SK-N-SH treated with all-trans-retinoic acid at 6 μM for 48 hours (cell line): ENCODE measurements at regions not wholly inside any gene's neighbourhood (a gene's known extent, or its start where the extent isn't known, plus 50 kb on each side); places are given as distances from the start of the nearest gene placed in this dataset.

Source experiments
- ATAC-seq: fragments of 200-7000 bp; cut with Tn5 transposase; 3 replicates; pipeline ENCODE4 v1.9.1; 2020; ENCODE audit warnings: mild to moderate bottlenecking, moderate library complexity
- CSDC2 ChIP-seq: fragments of 250-450 bp; sonication (Bioruptor Pico); IDR thresholded peaks from 2 replicates; pipeline ENCODE4 v1.5.0; 2020; ENCODE audit warnings: mild to moderate bottlenecking, moderate library complexity
- ESRRG ChIP-seq: fragments of 250-450 bp; sonication (Bioruptor Pico); IDR thresholded peaks from 2 replicates; pipeline ENCODE4 v1.6.1; 2021; ENCODE audit warnings: mild to moderate bottlenecking
- GLIS3 ChIP-seq: fragments of 250-450 bp; sonication (Bioruptor Pico); IDR thresholded peaks from 2 replicates; pipeline ENCODE4 v1.5.0; 2020; ENCODE audit warnings: mild to moderate bottlenecking, moderate library complexity
- ISL1 ChIP-seq: fragments of 250-450 bp; sonication (Bioruptor Pico); IDR thresholded peaks from 2 replicates; pipeline ENCODE4 v2.1.2; 2022; ENCODE audit warnings: mild to moderate bottlenecking, moderate library complexity
- OSR1 ChIP-seq: fragments of 250-450 bp; sonication (Bioruptor Pico); IDR thresholded peaks from 2 replicates; pipeline ENCODE4 v1.8.0; 2022; ENCODE audit warnings: moderate library complexity, mild to moderate bottlenecking, inconsistent platforms
- PPARA ChIP-seq: fragments of 250-450 bp; sonication (Bioruptor Pico); IDR thresholded peaks from 2 replicates; pipeline ENCODE4 v1.5.0; 2020; ENCODE audit warnings: mild to moderate bottlenecking, borderline replicate concordance
- RARB ChIP-seq: fragments of 250-450 bp; sonication (Bioruptor Pico); IDR thresholded peaks from 2 replicates; pipeline ENCODE4 v1.8.0; 2021; ENCODE audit warnings: mild to moderate bottlenecking, moderate library complexity
- SNAI2 ChIP-seq: fragments of 250-450 bp; sonication (Bioruptor Pico); IDR thresholded peaks from 2 replicates; pipeline ENCODE4 v1.5.0; 2020; ENCODE audit warnings: mild to moderate bottlenecking, moderate library complexity
- TOX ChIP-seq: fragments of 250-450 bp; sonication (Bioruptor Pico); IDR thresholded peaks from 2 replicates; pipeline ENCODE4 v1.8.0; 2021; ENCODE audit warnings: mild to moderate bottlenecking, moderate library complexity, borderline replicate concordance
- TSHZ2 ChIP-seq: fragments of 250-450 bp; sonication (Bioruptor Pico); IDR thresholded peaks from 2 replicates; pipeline ENCODE4 v1.5.0; 2020; ENCODE audit warnings: mild to moderate bottlenecking, moderate library complexity
- ZC3H10 ChIP-seq: fragments of 250-450 bp; sonication (Bioruptor Pico); IDR thresholded peaks from 2 replicates; pipeline ENCODE4 v1.5.1; 2021; ENCODE audit warnings: mild to moderate bottlenecking, moderate library complexity
- ZFP30 ChIP-seq: fragments of 450-650 bp; formaldehyde crosslinking; IDR thresholded peaks from 2 replicates; pipeline ENCODE4 v1.5.0; 2022; ENCODE audit warnings: mild to moderate bottlenecking, moderate library complexity
- ZNF565 ChIP-seq: fragments of 450-650 bp; formaldehyde crosslinking; conservative IDR thresholded peaks from 2 replicates; pipeline ENCODE4 v1.5.0; 2020; ENCODE audit warnings: low read depth, mild to moderate bottlenecking, moderate library complexity
- ZNF8 ChIP-seq: fragments of 450-650 bp; formaldehyde crosslinking; IDR thresholded peaks from 2 replicates; pipeline ENCODE4 v1.5.0; 2020; ENCODE audit warnings: mild to moderate bottlenecking, moderate library complexity
- TF ChIP-seq, protein P1 (sequence below): fragments of 250-450 bp; sonication (Bioruptor Pico); IDR thresholded peaks from 2 replicates; pipeline ENCODE4 v1.8.0; 2021; ENCODE audit warnings: low read depth, mild to moderate bottlenecking, moderate library complexity, borderline replicate concordance
- TF ChIP-seq, protein P2 (sequence below): fragments of 250-450 bp; sonication (Bioruptor Pico); IDR thresholded peaks from 2 replicates; pipeline ENCODE4 v1.8.0; 2020; ENCODE audit warnings: mild to moderate bottlenecking, moderate library complexity, borderline replicate concordance
- TF ChIP-seq, protein P3 (sequence below): fragments of 250-450 bp; sonication (Bioruptor Pico); IDR thresholded peaks from 2 replicates; pipeline ENCODE4 v1.5.1; 2021; ENCODE audit warnings: mild to moderate bottlenecking, moderate library complexity

GRCh38 chrX:20639115-20639514, 372.4 kb upstream of the RPS6KA3 start:
- TF ChIP-seq ZFP30 (CRISPR knock-in tag) (no peak), ZNF8 (CRISPR knock-in tag) (no peak), PPARA (CRISPR knock-in tag) (no peak), OSR1 (CRISPR knock-in tag) (no peak), TSHZ2 (CRISPR knock-in tag) (no peak)
- no peak for ATAC-seq

GRCh38 chrX:20637351-20637750, 370.6 kb upstream of the RPS6KA3 start:
- no peak for ATAC-seq

GRCh38 chrX:20633451-20633850, 366.7 kb upstream of the RPS6KA3 start:
- TF ChIP-seq, protein P1, sequence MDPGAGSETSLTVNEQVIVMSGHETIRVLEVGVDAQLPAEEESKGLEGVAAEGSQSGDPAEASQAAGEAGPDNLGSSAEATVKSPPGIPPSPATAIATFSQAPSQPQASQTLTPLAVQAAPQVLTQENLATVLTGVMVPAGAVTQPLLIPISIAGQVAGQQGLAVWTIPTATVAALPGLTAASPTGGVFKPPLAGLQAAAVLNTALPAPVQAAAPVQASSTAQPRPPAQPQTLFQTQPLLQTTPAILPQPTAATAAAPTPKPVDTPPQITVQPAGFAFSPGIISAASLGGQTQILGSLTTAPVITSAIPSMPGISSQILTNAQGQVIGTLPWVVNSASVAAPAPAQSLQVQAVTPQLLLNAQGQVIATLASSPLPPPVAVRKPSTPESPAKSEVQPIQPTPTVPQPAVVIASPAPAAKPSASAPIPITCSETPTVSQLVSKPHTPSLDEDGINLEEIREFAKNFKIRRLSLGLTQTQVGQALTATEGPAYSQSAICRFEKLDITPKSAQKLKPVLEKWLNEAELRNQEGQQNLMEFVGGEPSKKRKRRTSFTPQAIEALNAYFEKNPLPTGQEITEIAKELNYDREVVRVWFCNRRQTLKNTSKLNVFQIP (CRISPR knock-in tag): no peak
- TF ChIP-seq GLIS3 (CRISPR knock-in tag) (no peak), CSDC2 (CRISPR knock-in tag) (no peak), TSHZ2 (CRISPR knock-in tag) (no peak)
- no peak for ATAC-seq

More at GRCh38 chrX:20637351-20637750, 370.6 kb upstream of the RPS6KA3 start:
- TF ChIP-seq ZNF8 (CRISPR knock-in tag) (no peak), ZC3H10 (no peak), ISL1 (CRISPR knock-in tag) (no peak), SNAI2 (CRISPR knock-in tag) (no peak), PPARA (CRISPR knock-in tag) (no peak), ZNF565 (no peak), RARB (no peak), ZFP30 (CRISPR knock-in tag) (no peak), TOX (CRISPR knock-in tag) (no peak), CSDC2 (CRISPR knock-in tag) (no peak), ESRRG (CRISPR knock-in tag) (no peak)
- TF ChIP-seq, protein P2, sequence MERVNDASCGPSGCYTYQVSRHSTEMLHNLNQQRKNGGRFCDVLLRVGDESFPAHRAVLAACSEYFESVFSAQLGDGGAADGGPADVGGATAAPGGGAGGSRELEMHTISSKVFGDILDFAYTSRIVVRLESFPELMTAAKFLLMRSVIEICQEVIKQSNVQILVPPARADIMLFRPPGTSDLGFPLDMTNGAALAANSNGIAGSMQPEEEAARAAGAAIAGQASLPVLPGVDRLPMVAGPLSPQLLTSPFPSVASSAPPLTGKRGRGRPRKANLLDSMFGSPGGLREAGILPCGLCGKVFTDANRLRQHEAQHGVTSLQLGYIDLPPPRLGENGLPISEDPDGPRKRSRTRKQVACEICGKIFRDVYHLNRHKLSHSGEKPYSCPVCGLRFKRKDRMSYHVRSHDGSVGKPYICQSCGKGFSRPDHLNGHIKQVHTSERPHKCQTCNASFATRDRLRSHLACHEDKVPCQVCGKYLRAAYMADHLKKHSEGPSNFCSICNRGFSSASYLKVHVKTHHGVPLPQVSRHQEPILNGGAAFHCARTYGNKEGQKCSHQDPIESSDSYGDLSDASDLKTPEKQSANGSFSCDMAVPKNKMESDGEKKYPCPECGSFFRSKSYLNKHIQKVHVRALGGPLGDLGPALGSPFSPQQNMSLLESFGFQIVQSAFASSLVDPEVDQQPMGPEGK: no peak
- TF ChIP-seq, protein P3, sequence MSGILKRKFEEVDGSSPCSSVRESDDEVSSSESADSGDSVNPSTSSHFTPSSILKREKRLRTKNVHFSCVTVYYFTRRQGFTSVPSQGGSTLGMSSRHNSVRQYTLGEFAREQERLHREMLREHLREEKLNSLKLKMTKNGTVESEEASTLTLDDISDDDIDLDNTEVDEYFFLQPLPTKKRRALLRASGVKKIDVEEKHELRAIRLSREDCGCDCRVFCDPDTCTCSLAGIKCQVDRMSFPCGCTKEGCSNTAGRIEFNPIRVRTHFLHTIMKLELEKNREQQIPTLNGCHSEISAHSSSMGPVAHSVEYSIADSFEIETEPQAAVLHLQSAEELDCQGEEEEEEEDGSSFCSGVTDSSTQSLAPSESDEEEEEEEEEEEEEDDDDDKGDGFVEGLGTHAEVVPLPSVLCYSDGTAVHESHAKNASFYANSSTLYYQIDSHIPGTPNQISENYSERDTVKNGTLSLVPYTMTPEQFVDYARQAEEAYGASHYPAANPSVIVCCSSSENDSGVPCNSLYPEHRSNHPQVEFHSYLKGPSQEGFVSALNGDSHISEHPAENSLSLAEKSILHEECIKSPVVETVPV (CRISPR knock-in tag): no peak
- TF ChIP-seq, protein P1 (CRISPR knock-in tag): no peak
- TF ChIP-seq, all 23 proteins: peak for 0
